ENCODE measurements at regions not wholly inside any gene's neighbourhood (a gene's known extent, or its start where the extent isn't known, plus 50 kb on each side); places are given as distances from the start of the nearest gene placed in this dataset.

DNA sequence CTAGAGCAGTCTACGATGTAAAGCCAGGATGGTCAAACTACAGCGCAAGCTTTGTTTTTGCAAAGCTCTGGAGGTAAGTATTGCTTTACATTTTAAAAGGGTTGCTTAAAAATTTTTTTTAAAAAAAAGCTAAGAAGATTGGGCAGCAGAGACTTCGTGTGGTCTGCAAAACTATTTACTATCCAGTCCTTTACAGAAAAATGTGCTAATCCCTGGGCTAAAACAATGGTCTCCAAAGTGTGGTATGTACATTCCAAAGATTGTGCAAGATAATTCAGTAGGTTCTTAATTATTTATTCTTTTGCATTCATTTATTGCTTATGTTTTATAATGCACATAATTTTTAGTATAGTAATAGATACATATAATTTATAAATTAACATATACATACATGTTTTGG lies 113.2 kb downstream of the MFAP3L start:
- no peak overlapping the region for H3K4me3 ChIP-seq (ENCODE audit: insufficient read depth in 1 of 2, low read depth in 1 of 2, low read length in 2 of 2)
- 95% methylated on average over 2 of the region's 3 CpGs for WGBS
- H3K9me3 ChIP-seq (ENCODE audit: control insufficient read depth, low read length): peaks cover 7% of the 10 kb centered on the region
- no peak overlapping the region for H2BK120ac ChIP-seq (ENCODE audit: low read depth, low read length)
- no peaks in the 10 kb centered on the region for H3K27me3 ChIP-seq (ENCODE audit: control insufficient read depth in 1 of 2, insufficient read depth in 1 of 2, low read length in 2 of 2)
- no peak overlapping the region for H3K27ac ChIP-seq (ENCODE audit: low read length, poor library complexity, severe bottlenecking)
- H2BK15ac ChIP-seq (ENCODE audit: low read depth, poor library complexity, severe bottlenecking): no peak overlapping the region
- H3K4ac ChIP-seq (ENCODE audit: low read depth in 1 of 2, low read length in 2 of 2): no peak overlapping the region
- no peaks in the 10 kb centered on the region for H3K36me3 ChIP-seq (ENCODE audit: control insufficient read depth in 1 of 2, insufficient read depth in 2 of 2, low read depth in 1 of 2, low read length in 2 of 2)
- no peaks in the 10 kb centered on the region for H3K4me1 ChIP-seq (ENCODE audit: control insufficient read depth, insufficient read depth, low read depth, low read length)
- H3K14ac ChIP-seq (ENCODE audit: low read length in 2 of 2): no peak overlapping the region
- no peak overlapping the region for H4K8ac ChIP-seq (ENCODE audit: low read length)
- no peak overlapping the region for H3K18ac ChIP-seq (ENCODE audit: low read depth in 1 of 2, low read length in 2 of 2)
- H2AFZ ChIP-seq (ENCODE audit: low read depth, low read length): no peak overlapping the region
- H4K91ac ChIP-seq (ENCODE audit: low read length): no peak overlapping the region
- H2BK12ac ChIP-seq (ENCODE audit: low read length in 2 of 2): no peak overlapping the region
- H3K9ac ChIP-seq (ENCODE audit: low read length): no peak overlapping the region
- H3K79me1 ChIP-seq (replicated peaks; ENCODE audit: low read length, poor library complexity, severe bottlenecking): no peaks in the 10 kb centered on the region
- H3K23ac ChIP-seq (ENCODE audit: low read length in 2 of 2): no peak overlapping the region
- H3K4me2 ChIP-seq (ENCODE audit: low read length, poor library complexity, severe bottlenecking): no peak overlapping the region
- H2AK5ac ChIP-seq (ENCODE audit: low read length, severe bottlenecking): no peak overlapping the region
- H2BK5ac ChIP-seq (ENCODE audit: low read depth, low read length, poor library complexity, severe bottlenecking): no peak overlapping the region
- DNase-seq: no peak

DNA sequence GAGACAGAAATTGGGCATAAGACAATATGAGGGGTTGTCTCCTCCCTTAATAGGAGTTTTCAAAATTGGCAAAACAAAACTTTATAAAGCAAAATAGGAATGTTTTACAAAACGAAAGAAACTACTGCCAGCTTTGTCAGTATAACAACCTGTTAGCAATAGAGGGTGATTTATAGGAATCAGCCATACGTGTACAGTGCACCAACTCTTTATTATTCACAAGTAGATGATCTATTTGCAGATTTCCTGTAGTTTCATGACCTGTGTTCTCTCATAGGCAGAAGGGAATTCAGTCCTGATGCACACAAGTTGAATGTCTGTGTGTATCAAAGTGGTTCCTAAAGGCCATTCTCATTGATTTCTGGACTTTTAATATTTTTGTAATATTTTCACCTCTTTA lies 116.3 kb downstream of the MFAP3L start:
- Histone ChIP-seq H2BK15ac (ENCODE audit: low read depth, poor library complexity, severe bottlenecking) (no peak overlapping the region), H2BK12ac (ENCODE audit: low read length in 2 of 2) (no peak overlapping the region), H3K4me2 (ENCODE audit: low read length, poor library complexity, severe bottlenecking) (no peak overlapping the region), H3K9ac (ENCODE audit: low read length) (no peak overlapping the region), H2AK5ac (ENCODE audit: low read length, severe bottlenecking) (no peak overlapping the region), H3K4ac (ENCODE audit: low read depth in 1 of 2, low read length in 2 of 2) (no peak overlapping the region), H2AFZ (ENCODE audit: low read depth, low read length) (no peak overlapping the region), H3K79me1 (replicated peaks; ENCODE audit: low read length, poor library complexity, severe bottlenecking) (no peaks in the 10 kb centered on the region), H3K9me3 (ENCODE audit: control insufficient read depth, low read length) (no peaks in the 10 kb centered on the region), H3K36me3 (ENCODE audit: control insufficient read depth in 1 of 2, insufficient read depth in 2 of 2, low read depth in 1 of 2, low read length in 2 of 2) (no peaks in the 10 kb centered on the region), H3K4me1 (ENCODE audit: control insufficient read depth, insufficient read depth, low read depth, low read length) (no peaks in the 10 kb centered on the region), H3K27me3 (ENCODE audit: control insufficient read depth in 1 of 2, insufficient read depth in 1 of 2, low read length in 2 of 2) (no peaks in the 10 kb centered on the region), H3K27ac (ENCODE audit: low read length, poor library complexity, severe bottlenecking) (no peak overlapping the region), H3K23ac (ENCODE audit: low read length in 2 of 2) (no peak overlapping the region), H3K14ac (ENCODE audit: low read length in 2 of 2) (no peak overlapping the region), H2BK5ac (ENCODE audit: low read depth, low read length, poor library complexity, severe bottlenecking) (no peak overlapping the region), H3K18ac (ENCODE audit: low read depth in 1 of 2, low read length in 2 of 2) (no peak overlapping the region), H2BK120ac (ENCODE audit: low read depth, low read length) (no peak overlapping the region), H4K91ac (ENCODE audit: low read length) (no peak overlapping the region), H4K8ac (ENCODE audit: low read length) (no peak overlapping the region), H3K4me3 (ENCODE audit: insufficient read depth in 1 of 2, low read depth in 1 of 2, low read length in 2 of 2) (no peak overlapping the region)
- WGBS: no CpG with 5 or more reads among the region's 2 CpGs
- DNase-seq: no peak

DNA sequence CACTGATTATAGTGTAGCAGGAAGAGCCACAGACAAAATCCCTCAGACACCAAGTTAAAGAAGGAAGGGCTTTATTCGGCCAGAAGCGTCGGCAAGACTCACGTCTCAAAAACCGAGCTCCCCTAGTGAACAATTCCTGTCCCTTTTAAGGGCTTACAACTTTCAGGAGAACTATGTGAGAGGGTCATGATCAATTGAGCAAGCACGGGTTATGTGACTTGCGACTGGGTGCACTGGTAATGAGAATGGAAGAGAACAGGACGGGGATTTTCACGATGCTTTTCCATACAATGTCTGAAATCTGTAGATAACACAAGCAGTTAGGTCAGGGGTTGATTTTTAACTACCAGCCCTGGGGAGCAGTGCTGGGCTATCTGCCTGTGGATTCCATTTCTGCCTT lies 116.7 kb downstream of the MFAP3L start:
- Histone ChIP-seq H2BK120ac (ENCODE audit: low read depth, low read length) (no peak overlapping the region), H3K79me1 (replicated peaks; ENCODE audit: low read length, poor library complexity, severe bottlenecking) (no peaks in the 10 kb centered on the region), H3K4me1 (ENCODE audit: control insufficient read depth, insufficient read depth, low read depth, low read length) (no peaks in the 10 kb centered on the region), H4K8ac (ENCODE audit: low read length) (no peak overlapping the region), H3K14ac (ENCODE audit: low read length in 2 of 2) (no peak overlapping the region), H3K27me3 (ENCODE audit: control insufficient read depth in 1 of 2, insufficient read depth in 1 of 2, low read length in 2 of 2) (no peaks in the 10 kb centered on the region), H3K36me3 (ENCODE audit: control insufficient read depth in 1 of 2, insufficient read depth in 2 of 2, low read depth in 1 of 2, low read length in 2 of 2) (no peaks in the 10 kb centered on the region), H3K9ac (ENCODE audit: low read length) (no peak overlapping the region), H2AFZ (ENCODE audit: low read depth, low read length) (no peak overlapping the region), H4K91ac (ENCODE audit: low read length) (no peak overlapping the region), H3K4me2 (ENCODE audit: low read length, poor library complexity, severe bottlenecking) (no peak overlapping the region), H3K27ac (ENCODE audit: low read length, poor library complexity, severe bottlenecking) (no peak overlapping the region), H2AK5ac (ENCODE audit: low read length, severe bottlenecking) (no peak overlapping the region), H3K23ac (ENCODE audit: low read length in 2 of 2) (no peak overlapping the region), H2BK12ac (ENCODE audit: low read length in 2 of 2) (no peak overlapping the region), H2BK5ac (ENCODE audit: low read depth, low read length, poor library complexity, severe bottlenecking) (no peak overlapping the region), H3K18ac (ENCODE audit: low read depth in 1 of 2, low read length in 2 of 2) (no peak overlapping the region), H3K9me3 (ENCODE audit: control insufficient read depth, low read length) (no peaks in the 10 kb centered on the region), H3K4ac (ENCODE audit: low read depth in 1 of 2, low read length in 2 of 2) (no peak overlapping the region), H3K4me3 (ENCODE audit: insufficient read depth in 1 of 2, low read depth in 1 of 2, low read length in 2 of 2) (no peak overlapping the region), H2BK15ac (ENCODE audit: low read depth, poor library complexity, severe bottlenecking) (no peak overlapping the region)
- DNase-seq: no peak
- WGBS: 93% methylated on average over 9 of the region's 9 CpGs

DNA sequence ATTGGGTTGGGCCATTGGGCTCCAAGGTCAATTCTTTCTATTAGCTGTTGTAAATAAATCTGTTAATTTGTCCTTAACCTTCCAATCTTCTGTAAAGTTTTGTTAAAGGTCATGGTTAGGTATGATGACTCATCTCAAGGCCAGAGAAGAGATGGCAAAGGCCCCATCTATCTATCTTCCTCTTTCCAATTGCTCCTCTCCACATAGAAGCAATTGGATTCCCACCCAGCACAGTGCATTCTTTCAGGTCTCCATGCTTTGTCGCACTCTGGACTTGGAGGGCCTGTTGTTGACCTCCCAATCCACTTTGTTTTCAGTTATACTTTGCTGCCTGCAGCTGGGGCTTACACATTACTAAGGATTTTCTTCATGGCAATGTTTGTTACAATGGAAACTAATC lies 118.5 kb downstream of the MFAP3L start:
- no peak overlapping the region for H3K14ac ChIP-seq (ENCODE audit: low read length in 2 of 2)
- no peak overlapping the region for H4K8ac ChIP-seq (ENCODE audit: low read length)
- no peak overlapping the region for H2BK120ac ChIP-seq (ENCODE audit: low read depth, low read length)
- no peak overlapping the region for H2AFZ ChIP-seq (ENCODE audit: low read depth, low read length)
- no peak overlapping the region for H2BK12ac ChIP-seq (ENCODE audit: low read length in 2 of 2)
- no peak overlapping the region for H2BK5ac ChIP-seq (ENCODE audit: low read depth, low read length, poor library complexity, severe bottlenecking)
- WGBS: 63% methylated on average over 1 of the region's 1 CpG
- peaks cover 0 to 6% of the 10 kb centered on the region in 2 experiments for H3K27me3 ChIP-seq (ENCODE audit: control insufficient read depth in 1 of 2, insufficient read depth in 1 of 2, low read length in 2 of 2)
- no peak overlapping the region for H2BK15ac ChIP-seq (ENCODE audit: low read depth, poor library complexity, severe bottlenecking)
- no peaks in the 10 kb centered on the region for H3K36me3 ChIP-seq (ENCODE audit: control insufficient read depth in 1 of 2, insufficient read depth in 2 of 2, low read depth in 1 of 2, low read length in 2 of 2)
- DNase-seq: no peak
- H3K4ac ChIP-seq (ENCODE audit: low read depth in 1 of 2, low read length in 2 of 2): no peak overlapping the region
- H4K91ac ChIP-seq (ENCODE audit: low read length): no peak overlapping the region
- H3K4me1 ChIP-seq (ENCODE audit: control insufficient read depth, insufficient read depth, low read depth, low read length): no peaks in the 10 kb centered on the region
- no peaks in the 10 kb centered on the region for H3K9me3 ChIP-seq (ENCODE audit: control insufficient read depth, low read length)
- no peak overlapping the region for H3K27ac ChIP-seq (ENCODE audit: low read length, poor library complexity, severe bottlenecking)
- no peak overlapping the region for H3K23ac ChIP-seq (ENCODE audit: low read length in 2 of 2)
- no peak overlapping the region for H3K4me3 ChIP-seq (ENCODE audit: insufficient read depth in 1 of 2, low read depth in 1 of 2, low read length in 2 of 2)
- H3K18ac ChIP-seq (ENCODE audit: low read depth in 1 of 2, low read length in 2 of 2): no peak overlapping the region
- H3K9ac ChIP-seq (ENCODE audit: low read length): no peak overlapping the region
- H2AK5ac ChIP-seq (ENCODE audit: low read length, severe bottlenecking): no peak overlapping the region
- H3K4me2 ChIP-seq (ENCODE audit: low read length, poor library complexity, severe bottlenecking): no peak overlapping the region
- H3K79me1 ChIP-seq (replicated peaks; ENCODE audit: low read length, poor library complexity, severe bottlenecking): no peaks in the 10 kb centered on the region

Data from mesenchymal stem cell (in vitro differentiated cells and primary cell).